H9 (cell line): ENCODE measurements at regions not wholly inside any gene's neighbourhood (a gene's known extent, or its start where the extent isn't known, plus 50 kb on each side); places are given as distances from the start of the nearest gene placed in this dataset.

Source experiments
- DNase-seq: peaks from one replicate; pipeline ENCODE4 v3.0.0-alpha.2; 2017
- H2AFZ ChIP-seq: one replicate; pipeline ENCODE4 v1.6.1; 2013; ENCODE audit warnings: mild to moderate bottlenecking, low read length, control low read depth, moderate library complexity
- H2AK5ac ChIP-seq: 2 replicates; pipeline ENCODE4 v1.6.1; 2013; ENCODE audit warnings: low read length, control low read depth, mixed read lengths; ENCODE audit not compliant: insufficient read length
- H2BK120ac ChIP-seq: one replicate; pipeline ENCODE4 v1.6.1; 2013; ENCODE audit warnings: low read depth, mild to moderate bottlenecking, low read length, control low read depth, inconsistent platforms; ENCODE audit not compliant: poor library complexity, severe bottlenecking
- H2BK12ac ChIP-seq: 2 replicates; pipeline ENCODE4 v1.6.1; 2013; ENCODE audit warnings: low read length, control low read depth, mixed read lengths, low read depth; ENCODE audit not compliant: insufficient read length
- H2BK15ac ChIP-seq: 2 replicates; pipeline ENCODE4 v1.6.1; 2013; ENCODE audit warnings: low read depth, low read length, control low read depth
- H2BK20ac ChIP-seq: one replicate; pipeline ENCODE4 v1.6.1; 2013; ENCODE audit warnings: low read depth, mild to moderate bottlenecking, low read length, control low read depth, inconsistent platforms; ENCODE audit not compliant: poor library complexity, severe bottlenecking
- H2BK5ac ChIP-seq: 2 replicates; pipeline ENCODE4 v1.6.1; 2013; ENCODE audit warnings: low read length, control low read depth, mixed read lengths; ENCODE audit not compliant: insufficient read length
- H3K14ac ChIP-seq: 2 replicates; pipeline ENCODE4 v1.6.1; 2013; ENCODE audit warnings: low read length, control low read depth; ENCODE audit not compliant: insufficient read depth
- H3K18ac ChIP-seq: 2 replicates; pipeline ENCODE4 v1.6.1; 2013; ENCODE audit warnings: low read depth, mild to moderate bottlenecking, mixed read lengths, low read length, control low read depth; ENCODE audit not compliant: insufficient read length
- H3K23ac ChIP-seq: 2 replicates; pipeline ENCODE4 v1.6.1; 2013; ENCODE audit warnings: low read length, control low read depth, mixed read lengths, low read depth; ENCODE audit not compliant: insufficient read length
- H3K23me2 ChIP-seq: 2 replicates; pipeline ENCODE4 v1.6.1; 2013; ENCODE audit warnings: low read depth, mild to moderate bottlenecking, mixed read lengths, low read length, control low read depth; ENCODE audit not compliant: insufficient read length, poor library complexity, severe bottlenecking
- H3K27ac ChIP-seq: 2 replicates; pipeline ENCODE4 v1.5.1; 2013; ENCODE audit warnings: low read length, control low read depth, mixed read lengths, low read depth; ENCODE audit not compliant: insufficient read length
- H3K27me3 ChIP-seq: 2 replicates; pipeline ENCODE4 v1.6.1; 2013; ENCODE audit warnings: low read length, control low read depth, inconsistent platforms; ENCODE audit not compliant: insufficient read depth
- H3K4ac ChIP-seq: 2 replicates; pipeline ENCODE4 v1.6.1; 2013; ENCODE audit warnings: low read depth, mild to moderate bottlenecking, control low read depth, inconsistent platforms, low read length, moderate library complexity
- H3K4me1 ChIP-seq: 2 replicates; pipeline ENCODE4 v1.6.1; 2013; ENCODE audit warnings: low read length, control low read depth, inconsistent platforms; ENCODE audit not compliant: insufficient read depth
- H3K4me2 ChIP-seq: 2 replicates; pipeline ENCODE4 v1.6.1; 2013; ENCODE audit warnings: low read length, control low read depth, mixed read lengths; ENCODE audit not compliant: insufficient read length, insufficient read depth
- H3K56ac ChIP-seq: 2 replicates; pipeline ENCODE4 v1.6.1; 2013; ENCODE audit warnings: low read depth, mild to moderate bottlenecking, mixed read lengths, low read length, control low read depth; ENCODE audit not compliant: insufficient read length
- H3K79me1 ChIP-seq: 2 replicates; pipeline ENCODE4 v1.6.1; 2013; ENCODE audit warnings: low read depth, mild to moderate bottlenecking, moderate library complexity, low read length, control low read depth, inconsistent platforms; ENCODE audit not compliant: insufficient read depth, poor library complexity, severe bottlenecking
- H3K79me2 ChIP-seq: 2 replicates; pipeline ENCODE4 v1.6.1; 2013; ENCODE audit warnings: low read length, control low read depth, inconsistent platforms; ENCODE audit not compliant: insufficient read depth
- H3K9ac ChIP-seq: 2 replicates; pipeline ENCODE4 v1.6.1; 2013; ENCODE audit warnings: low read length, control low read depth, mixed read lengths; ENCODE audit not compliant: insufficient read length; ENCODE audit errors: extremely low read depth
- H3K9me3 ChIP-seq: one replicate; pipeline ENCODE4 v1.6.1; 2013; ENCODE audit warnings: low read depth, low read length, inconsistent platforms; ENCODE audit not compliant: control insufficient read depth
- H3T11ph ChIP-seq: one replicate; pipeline ENCODE4 v1.6.1; 2013; ENCODE audit warnings: mild to moderate bottlenecking, low read length, control low read depth, inconsistent platforms
- H4K20me1 ChIP-seq: one replicate; pipeline ENCODE4 v1.6.1; 2013; ENCODE audit not compliant: control insufficient read depth, insufficient read length, insufficient read depth
- H4K5ac ChIP-seq: 2 replicates; pipeline ENCODE4 v1.6.1; 2013; ENCODE audit warnings: low read depth, mild to moderate bottlenecking, mixed read lengths, low read length, control low read depth; ENCODE audit not compliant: insufficient read length
- H4K8ac ChIP-seq: replicated peaks from 2 replicates; pipeline ENCODE4 v1.6.1; 2013; ENCODE audit warnings: low read length, control low read depth, mixed read lengths, low read depth; ENCODE audit not compliant: insufficient read length
- H4K91ac ChIP-seq: 2 replicates; pipeline ENCODE4 v1.6.1; 2013; ENCODE audit warnings: low read depth, mild to moderate bottlenecking, moderate library complexity, mixed read lengths, low read length, control low read depth; ENCODE audit not compliant: insufficient read length
- H3K27ac Mint-ChIP-seq, 3 experiments: 2 replicates in 2 of 3; 3 replicates in 1 of 3; pipeline ENCODE4 v1.8.0; 2020 to 2021; ENCODE audit warnings: mixed read lengths in 3 of 3, mild to moderate bottlenecking in 1 of 3, moderate library complexity in 1 of 3
- H3K27me3 Mint-ChIP-seq: 2 replicates; pipeline ENCODE4 v1.8.0; 2021; ENCODE audit warnings: low read depth, mild to moderate bottlenecking, moderate library complexity, mixed read lengths
- H3K36me3 Mint-ChIP-seq, 3 experiments: 2 replicates in 2 of 3; 3 replicates in 1 of 3; pipeline ENCODE4 v1.8.0; 2020 to 2021; ENCODE audit warnings: low read depth in 3 of 3, mixed read lengths in 3 of 3; ENCODE audit not compliant: insufficient read depth in 1 of 3
- H3K4me1 Mint-ChIP-seq, 2 experiments: 2 replicates each; pipeline ENCODE4 v1.8.0; 2020; ENCODE audit warnings: mixed read lengths in 2 of 2
- H3K4me3 Mint-ChIP-seq, 2 experiments: 2 replicates in 1 of 2; 3 replicates in 1 of 2; pipeline ENCODE4 v1.8.0; 2020 to 2021; ENCODE audit warnings: mild to moderate bottlenecking in 2 of 2, mixed read lengths in 2 of 2, moderate library complexity in 1 of 2
- H3K9me3 Mint-ChIP-seq, 2 experiments: 2 replicates in 1 of 2; 3 replicates in 1 of 2; pipeline ENCODE4 v1.8.0; 2020; ENCODE audit warnings: mild to moderate bottlenecking in 2 of 2, mixed read lengths in 2 of 2, moderate library complexity in 1 of 2
- CTCF ChIP-seq: fragments of 200-600 bp; sonication (generic); conservative IDR thresholded peaks from 3 replicates; pipeline ENCODE4 v1.8.0; 2021; ENCODE audit warnings: antibody characterized with exemption, mild to moderate bottlenecking
- WGBS: extraction: QIAGEN DNeasy Blood & Tissue Kit; methylation state at CpG from one replicate; pipeline ENCODE4 v1.1.7; 2013; ENCODE audit warnings: missing lambda C conversion rate, low lambda C conversion rate, mixed read lengths; ENCODE audit not compliant: insufficient read length; ENCODE audit errors: extremely low coverage; 5-methylcytosine and 5-hydroxymethylcytosine counted together

DNA sequence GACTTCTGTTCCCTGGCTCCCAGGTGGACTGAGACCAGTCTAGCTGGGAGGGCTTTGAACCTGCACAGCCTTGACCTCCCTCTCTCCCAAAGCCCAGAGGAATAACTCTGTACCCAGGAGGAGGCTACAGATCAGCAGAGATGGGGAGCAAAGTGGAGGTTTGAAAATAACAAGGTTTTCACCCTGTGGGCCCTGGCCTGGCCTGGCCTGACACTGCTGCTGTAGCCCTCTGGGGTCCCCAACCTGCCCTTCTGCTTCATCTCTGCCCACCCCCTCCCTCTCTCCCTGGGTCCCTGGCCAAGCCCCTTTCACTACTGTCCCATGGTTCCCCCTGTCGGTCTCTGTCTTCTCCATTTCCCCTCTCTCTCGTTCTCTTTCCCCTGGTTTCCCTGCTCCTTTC lies 225.2 kb downstream of the BUD13 start:
- no peak overlapping the region for H3K27ac Mint-ChIP-seq
- H3K79me1 ChIP-seq = no peaks in the 10 kb centered on the region
- DNase-seq = no peak
- no peaks in the 10 kb centered on the region for H3K4me1 ChIP-seq
- no peaks in the 10 kb centered on the region for H3K27me3 ChIP-seq
- H3K9me3 ChIP-seq = no peaks in the 10 kb centered on the region
- peaks cover 0 to 3% (median 0%) of the 10 kb centered on the region in 3 experiments; a peak in 1 of 7 replicates for H3K36me3 Mint-ChIP-seq
- no peak overlapping the region for H4K5ac ChIP-seq
- no peaks in the 10 kb centered on the region for H4K20me1 ChIP-seq
- no CpG with 5 or more reads among the region's 2 CpGs for WGBS
- H2AFZ ChIP-seq = no peak overlapping the region
- peaks cover 4 to 5% of the 10 kb centered on the region in 2 experiments for H3K4me1 Mint-ChIP-seq
- no peak overlapping the region for H2BK120ac ChIP-seq
- H3K9me3 Mint-ChIP-seq = peaks cover 0 to 3% of the 10 kb centered on the region in 2 experiments; a peak in 3 of 5 replicates
- no peak overlapping the region for H2AK5ac ChIP-seq
- H4K91ac ChIP-seq = no peak overlapping the region
- H3K18ac ChIP-seq = no peak overlapping the region
- H2BK12ac ChIP-seq = no peak overlapping the region
- H3K4me3 Mint-ChIP-seq = no peak overlapping the region
- H3K4me2 ChIP-seq = no peak overlapping the region
- no peak overlapping the region for H3K14ac ChIP-seq
- no peak overlapping the region for H4K8ac ChIP-seq
- H3K27me3 Mint-ChIP-seq = peaks cover 37% of the 10 kb centered on the region
- H3K23me2 ChIP-seq = peaks cover 2% of the 10 kb centered on the region
- no peaks in the 10 kb centered on the region for H3K79me2 ChIP-seq
- H3K23ac ChIP-seq = no peak overlapping the region
- no peak overlapping the region for H3K4ac ChIP-seq
- no peak overlapping the region for H2BK20ac ChIP-seq
- no peak overlapping the region for H2BK5ac ChIP-seq
- H2BK15ac ChIP-seq = no peak overlapping the region
- TF ChIP-seq CTCF = no peak
- no peak overlapping the region for H3K27ac ChIP-seq
- no peak overlapping the region for H3T11ph ChIP-seq
- H3K9ac ChIP-seq = no peak overlapping the region
- H3K56ac ChIP-seq = no peak overlapping the region
